HepG2 (cell line): ENCODE measurements at regions not wholly inside any gene's neighbourhood (a gene's known extent, or its start where the extent isn't known, plus 50 kb on each side); places are given as distances from the start of the nearest gene placed in this dataset.

Source experiments
- FOXJ3 ChIP-seq: sonication (generic); formaldehyde crosslinking; IDR thresholded peaks from 2 replicates; pipeline ENCODE4 v1.4.0; 2020; ENCODE audit warnings: missing genetic modification reagents, mild to moderate bottlenecking, borderline replicate concordance
- NFKB2 ChIP-seq: sonication (generic); formaldehyde crosslinking; IDR thresholded peaks from 2 replicates; pipeline ENCODE4 v1.4.0; 2020; ENCODE audit warnings: missing genetic modification reagents, borderline replicate concordance
- POLR2A ChIP-seq, 2 experiments: IDR thresholded peaks; 2 replicates each; pipeline ENCODE4 v1.6.1; 2011; ENCODE audit warnings: low read depth in 2 of 2, low read length in 2 of 2, mild to moderate bottlenecking in 1 of 2, moderate library complexity in 1 of 2; ENCODE audit not compliant: insufficient read depth in 1 of 2
- POLR2G ChIP-seq: fragments of 200-400 bp; formaldehyde crosslinking; IDR thresholded peaks from 2 replicates; pipeline ENCODE4 v1.6.1; 2018; ENCODE audit warnings: mild to moderate bottlenecking, low read depth, low read length, moderate library complexity
- ZNF251 ChIP-seq: sonication (generic); formaldehyde crosslinking; IDR thresholded peaks from 2 replicates; pipeline ENCODE4 v1.9.0; 2021; ENCODE audit warnings: mild to moderate bottlenecking, missing genetic modification reagents
- ZNF766 ChIP-seq: sonication (generic); formaldehyde crosslinking; IDR thresholded peaks from 2 replicates; pipeline ENCODE4 v1.5.0; 2020; ENCODE audit warnings: missing genetic modification reagents, borderline replicate concordance
- TF ChIP-seq, protein P1 (sequence below): sonication (generic); formaldehyde crosslinking; IDR thresholded peaks from 2 replicates; pipeline ENCODE4 v1.5.0; 2020; ENCODE audit warnings: missing genetic modification reagents

DNA sequence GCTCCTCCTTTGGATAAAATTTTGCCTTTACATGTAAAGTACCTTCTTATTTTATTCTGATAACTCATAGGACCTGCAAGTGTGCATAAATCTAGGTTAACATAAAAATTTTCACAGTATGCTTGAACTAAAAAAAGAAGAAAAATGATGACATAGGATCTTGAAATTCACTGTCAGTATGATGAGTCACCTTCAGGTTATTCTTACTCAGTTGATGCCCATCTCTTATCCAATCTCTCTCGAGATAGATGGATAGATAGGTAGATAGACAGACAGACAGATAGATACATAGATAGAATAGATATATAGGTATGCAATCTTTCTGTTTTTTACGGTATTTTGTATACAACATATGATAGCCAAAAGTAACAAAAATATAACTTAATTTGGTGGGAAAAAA is 485.5 kb downstream of the NAF1 start:
- TF ChIP-seq ZNF251 (CRISPR knock-in tag) (no peak), POLR2G (no peak), NFKB2 (CRISPR knock-in tag) (no peak), ZNF766 (CRISPR knock-in tag) (no peak), FOXJ3 (no peak), POLR2A (IDR thresholded peaks at IDR 0.05; ENCODE audit: insufficient read depth in 1 of 2, low read depth in 2 of 2, low read length in 2 of 2) (no peak)
- TF ChIP-seq, protein P1, sequence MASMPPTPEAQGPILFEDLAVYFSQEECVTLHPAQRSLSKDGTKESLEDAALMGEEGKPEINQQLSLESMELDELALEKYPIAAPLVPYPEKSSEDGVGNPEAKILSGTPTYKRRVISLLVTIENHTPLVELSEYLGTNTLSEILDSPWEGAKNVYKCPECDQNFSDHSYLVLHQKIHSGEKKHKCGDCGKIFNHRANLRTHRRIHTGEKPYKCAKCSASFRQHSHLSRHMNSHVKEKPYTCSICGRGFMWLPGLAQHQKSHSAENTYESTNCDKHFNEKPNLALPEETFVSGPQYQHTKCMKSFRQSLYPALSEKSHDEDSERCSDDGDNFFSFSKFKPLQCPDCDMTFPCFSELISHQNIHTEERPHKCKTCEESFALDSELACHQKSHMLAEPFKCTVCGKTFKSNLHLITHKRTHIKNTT (CRISPR knock-in tag): no peak
